Colon (tissue), 2 donors: ENCODE measurements at regions not wholly inside any gene's neighbourhood (a gene's known extent, or its start where the extent isn't known, plus 50 kb on each side); places are given as distances from the start of the nearest gene placed in this dataset.
"Not testable (repeated sequence)": the region's sequence is repeated elsewhere in the genome, so short reads cannot be mapped to it uniquely, and the experiment has no call there.

Source experiments
- FAIRE-seq: peaks from 2 replicates; lab custom pipeline; 2012; peaks lifted over from hg19 to GRCh38; lab: Jason Lieb, UNC
- donor health status: control.
- donor health status: control.

DNA sequence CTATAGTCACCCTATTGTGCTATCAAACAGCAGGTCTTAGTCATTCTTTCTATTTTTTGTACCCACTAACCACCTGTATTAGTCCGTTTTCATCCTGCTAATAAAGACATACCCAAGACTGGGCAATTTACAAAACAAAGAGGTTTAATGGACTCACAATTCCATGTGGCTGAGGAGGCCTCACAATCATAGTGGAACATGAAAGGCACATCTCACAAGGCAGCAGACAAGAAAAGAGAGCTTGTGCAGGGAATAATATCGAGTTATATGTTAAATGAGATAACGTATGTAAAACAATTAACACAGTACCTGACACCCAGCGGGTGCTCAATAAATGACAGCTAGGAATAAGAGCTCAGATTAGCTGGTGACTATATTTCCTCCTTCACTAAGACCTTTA, 88.1 kb upstream of the WDR44 start:
- FAIRE-seq = no peak

DNA sequence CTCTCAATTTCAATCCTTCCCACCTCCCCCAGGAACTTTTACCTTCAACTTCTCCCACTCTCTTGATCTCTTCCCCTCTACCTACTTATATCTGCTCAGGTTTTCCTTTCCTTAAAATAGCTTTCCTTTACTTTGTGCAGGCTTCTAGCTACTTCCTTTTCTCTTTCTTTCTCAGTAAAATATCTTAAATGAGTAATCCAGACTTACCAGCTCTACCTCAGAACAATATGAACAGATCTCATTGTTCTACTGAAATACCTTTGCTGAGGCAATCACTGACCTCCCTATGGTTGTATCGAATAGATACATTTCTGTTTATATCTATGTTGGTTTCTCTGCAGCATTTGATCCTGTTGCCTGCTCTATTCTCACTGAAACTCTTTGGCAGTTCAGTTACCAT, 86.7 kb upstream of the WDR44 start:
- no peak for FAIRE-seq

DNA sequence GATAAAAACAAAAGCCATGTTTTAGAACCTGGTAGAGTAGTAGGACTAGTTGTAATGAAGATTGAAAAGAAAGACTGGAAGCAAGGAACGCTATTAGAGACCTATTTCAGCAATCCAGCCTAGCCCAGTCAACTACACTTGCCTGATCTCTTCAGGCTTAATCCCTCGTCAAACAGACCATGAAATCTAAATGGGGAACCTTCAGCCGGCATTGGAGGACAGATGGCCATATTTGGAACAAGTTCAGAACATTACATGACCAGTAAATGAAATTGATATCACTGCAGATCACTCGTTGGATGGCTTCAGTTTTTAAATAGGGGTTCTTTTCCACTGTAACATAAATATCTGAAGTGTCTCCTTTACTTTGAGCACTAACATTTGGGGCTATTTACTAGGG, 84.8 kb upstream of the WDR44 start:
- FAIRE-seq = no peak

DNA sequence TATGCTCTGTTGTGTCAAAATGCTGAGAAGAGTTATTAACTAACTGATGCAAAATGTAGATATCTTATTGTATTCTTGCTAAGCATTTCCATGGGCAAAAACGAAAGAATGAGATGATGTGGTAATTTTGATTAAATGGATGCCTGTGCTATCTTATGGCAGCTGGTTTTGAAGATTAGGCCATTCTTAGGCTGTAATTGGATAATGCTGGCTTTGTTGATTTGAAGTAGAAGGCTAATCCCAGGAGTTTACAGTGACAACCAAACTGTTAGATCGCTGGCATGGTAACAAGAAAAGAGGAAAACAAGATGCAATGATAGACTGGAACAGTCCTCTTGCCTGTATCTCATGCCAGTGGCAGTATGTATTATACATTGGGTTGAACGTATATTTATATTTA, 74.1 kb upstream of the WDR44 start:
- no peak for FAIRE-seq

DNA sequence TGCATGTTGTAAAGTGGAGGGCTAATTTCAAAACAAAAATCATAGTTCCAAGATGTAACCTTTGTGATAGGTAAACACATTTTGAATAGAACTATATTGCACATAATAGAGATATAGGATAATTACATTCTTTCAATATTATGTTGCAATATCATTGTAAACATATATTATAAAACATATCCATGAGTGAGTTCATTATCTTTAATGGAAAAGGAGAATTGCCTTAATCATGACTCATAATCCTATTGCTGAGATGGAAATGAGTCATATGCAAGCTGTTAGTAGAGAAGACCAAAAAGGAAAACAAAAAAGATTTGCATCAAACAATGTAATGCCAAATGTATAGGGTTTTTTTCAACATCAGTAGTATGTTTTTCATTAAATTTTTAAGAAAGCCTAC, 73.7 kb upstream of the WDR44 start:
- peak; percentile 98 for FAIRE-seq

DNA sequence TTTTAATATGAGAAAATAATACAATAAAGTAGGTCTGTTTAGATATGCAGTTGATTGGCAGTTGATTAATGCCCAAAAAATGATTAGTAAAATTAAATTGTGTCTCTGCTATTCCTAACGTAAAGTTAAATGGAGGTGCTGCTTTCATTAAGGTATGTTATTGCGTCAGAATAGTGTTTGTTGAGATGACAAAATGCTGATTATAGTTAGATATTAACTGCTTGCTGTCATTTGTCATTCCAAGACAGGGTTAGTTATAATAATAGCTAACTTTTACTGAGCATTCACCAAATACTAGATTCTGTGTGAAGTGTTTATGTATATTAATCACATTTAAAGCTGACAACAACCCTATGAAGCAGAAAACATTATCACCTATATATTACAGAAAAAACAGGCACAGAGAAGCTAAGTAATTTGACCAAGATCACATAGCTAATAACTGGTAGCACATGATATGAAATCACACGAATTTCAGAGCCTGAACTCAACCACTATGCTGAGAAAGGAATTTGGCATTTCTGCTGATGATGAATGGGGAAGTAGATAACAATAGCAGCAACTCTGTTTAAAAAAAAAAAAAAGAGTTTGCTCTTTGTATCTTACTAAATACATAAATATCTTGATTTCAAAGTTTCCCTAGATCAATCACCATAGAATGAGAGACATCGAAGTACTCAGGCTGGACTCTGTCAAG, 59.7 kb upstream of the WDR44 start:
- FAIRE-seq = no peak

DNA sequence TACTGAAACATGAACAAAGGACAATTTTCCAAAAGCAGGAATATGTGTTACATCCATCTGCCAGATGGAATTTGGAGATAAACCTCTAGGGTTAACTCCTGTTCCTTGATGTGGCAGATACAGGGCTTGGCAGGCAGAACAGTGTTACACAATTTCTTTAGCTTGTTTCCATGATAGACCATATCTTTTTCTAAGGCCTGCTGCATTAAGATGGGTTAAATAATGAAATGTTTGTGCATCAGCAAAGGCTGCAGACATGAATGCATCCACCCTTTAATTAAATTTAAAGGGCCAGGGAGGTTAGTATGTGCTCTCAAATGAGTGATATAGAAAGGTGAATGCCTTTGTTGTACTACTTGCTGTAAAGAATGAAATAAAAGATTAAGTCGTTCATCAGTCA, 50.1 kb upstream of the WDR44 start:
- FAIRE-seq = not testable (repeated sequence)
